HEK293T (cell line): ENCODE measurements at regions not wholly inside any gene's neighbourhood (a gene's known extent, or its start where the extent isn't known, plus 50 kb on each side); places are given as distances from the start of the nearest gene placed in this dataset.

Experiments
- ELF4 ChIP-seq: fragments of 450-650 bp; IDR thresholded peaks from 2 replicates; pipeline ENCODE4 v1.6.1; 2017; ENCODE audit warnings: antibody characterized with exemption
- FOXK2 ChIP-seq: fragments of 450-650 bp; IDR thresholded peaks from 2 replicates; pipeline ENCODE4 v1.6.1; 2016; ENCODE audit warnings: mild to moderate bottlenecking
- LEF1 ChIP-seq: fragments of 450-650 bp; IDR thresholded peaks from 2 replicates; pipeline ENCODE4 v1.6.1; 2017; ENCODE audit warnings: mild to moderate bottlenecking, borderline replicate concordance
- SP1 ChIP-seq: fragments of 450-650 bp; IDR thresholded peaks from 2 replicates; pipeline ENCODE4 v1.6.1; 2017
- TARDBP ChIP-seq: fragments of 450-650 bp; IDR thresholded peaks from 2 replicates; pipeline ENCODE4 v1.6.1; 2016
- TF ChIP-seq, protein P1 (sequence below): fragments of 450-650 bp; IDR thresholded peaks from 2 replicates; pipeline ENCODE4 v1.6.1; 2016

DNA sequence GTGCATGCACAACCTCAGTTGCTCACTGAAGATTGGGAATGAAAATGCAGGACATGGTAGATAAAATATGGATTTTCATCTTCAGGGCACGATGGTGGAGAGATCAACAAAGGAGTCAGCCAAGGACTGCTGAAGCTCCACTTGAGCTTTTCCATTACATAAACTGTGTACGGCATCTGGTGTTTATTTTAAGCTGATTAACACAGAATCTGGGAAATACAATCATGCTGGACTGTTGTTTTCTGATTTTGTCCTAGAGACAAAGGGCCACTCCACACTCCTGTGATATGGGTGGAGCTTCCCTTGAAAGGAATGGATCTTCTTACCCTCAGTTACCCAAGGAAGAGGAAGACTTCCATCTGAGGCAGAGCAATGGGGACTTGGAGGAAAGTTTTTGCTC lies 120.6 kb downstream of the SAMD9 start:
- no peak for TF ChIP-seq SP1
- no peak for TF ChIP-seq FOXK2
- TF ChIP-seq ELF4: no peak
- no peak for TF ChIP-seq TARDBP
- TF ChIP-seq, protein P1, sequence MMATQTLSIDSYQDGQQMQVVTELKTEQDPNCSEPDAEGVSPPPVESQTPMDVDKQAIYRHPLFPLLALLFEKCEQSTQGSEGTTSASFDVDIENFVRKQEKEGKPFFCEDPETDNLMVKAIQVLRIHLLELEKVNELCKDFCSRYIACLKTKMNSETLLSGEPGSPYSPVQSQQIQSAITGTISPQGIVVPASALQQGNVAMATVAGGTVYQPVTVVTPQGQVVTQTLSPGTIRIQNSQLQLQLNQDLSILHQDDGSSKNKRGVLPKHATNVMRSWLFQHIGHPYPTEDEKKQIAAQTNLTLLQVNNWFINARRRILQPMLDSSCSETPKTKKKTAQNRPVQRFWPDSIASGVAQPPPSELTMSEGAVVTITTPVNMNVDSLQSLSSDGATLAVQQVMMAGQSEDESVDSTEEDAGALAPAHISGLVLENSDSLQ: no peak
- TF ChIP-seq LEF1: no peak
